ENCODE measurements at regions not wholly inside any gene's neighbourhood (a gene's known extent, or its start where the extent isn't known, plus 50 kb on each side); places are given as distances from the start of the nearest gene placed in this dataset.

GRCh38 chr2:83859553-83859952, 599.5 kb downstream of the SUCLG1 start:
- TF ChIP-seq EP300 (IDR thresholded peaks at IDR 0.05) (no peak), CTCF (IDR thresholded peaks at IDR 0.05) (no peak), POLR2A (IDR thresholded peaks at IDR 0.05) (no peak)
- Histone ChIP-seq H3K9me3 (no peaks in the 10 kb centered on the region), H3K4me3 (no peak overlapping the region), H3K27ac (no peak overlapping the region), H3K4me1 (ENCODE audit: insufficient read depth) (no peaks in the 10 kb centered on the region), H3K36me3 (no peaks in the 10 kb centered on the region), H3K27me3 (no peaks in the 10 kb centered on the region)
- DNase-seq, result no peak
- intact Hi-C loops (cut with DNase I), result no loop called here
- WGBS, 3 donors, result 91 to 92% (median 92%) methylated on average over 1 of the region's 1 CpG

- H3K36me3 ChIP-seq, result no peaks in the 10 kb centered on the region
- intact Hi-C loops (cut with DNase I), result no loop called here
- no peaks in the 10 kb centered on the region for H3K4me1 ChIP-seq (ENCODE audit: insufficient read depth)
- TF ChIP-seq EP300 (IDR thresholded peaks at IDR 0.05) (no peak), POLR2A (IDR thresholded peaks at IDR 0.05) (no peak), CTCF (IDR thresholded peaks at IDR 0.05) (no peak)
- no peak for DNase-seq
- 88 to 94% (median 91%) methylated on average over 5 of the region's 5 CpGs for WGBS, 3 donors
- no peaks in the 10 kb centered on the region for H3K9me3 ChIP-seq
- no peak overlapping the region for H3K27ac ChIP-seq
- no peaks in the 10 kb centered on the region for H3K27me3 ChIP-seq
- no peak overlapping the region for H3K4me3 ChIP-seq
Observed at GRCh38 chr2:83851066-83851465, 608.0 kb downstream of the SUCLG1 start.

- WGBS, 3 donors, result 66 to 71% (median 67%) methylated on average over 3 of the region's 3 CpGs
- no peaks in the 10 kb centered on the region for H3K4me1 ChIP-seq (ENCODE audit: insufficient read depth)
- intact Hi-C loops (cut with DNase I), result no loop called here
- DNase-seq, result no peak
- no peak overlapping the region for H3K4me3 ChIP-seq
- H3K36me3 ChIP-seq, result no peaks in the 10 kb centered on the region
- H3K9me3 ChIP-seq, result no peaks in the 10 kb centered on the region
- H3K27ac ChIP-seq, result no peak overlapping the region
- TF ChIP-seq EP300 (IDR thresholded peaks at IDR 0.05) (no peak), CTCF (IDR thresholded peaks at IDR 0.05) (no peak), POLR2A (IDR thresholded peaks at IDR 0.05) (no peak)
- no peaks in the 10 kb centered on the region for H3K27me3 ChIP-seq
Observed at GRCh38 chr2:83850071-83850725, 608.9 kb downstream of the SUCLG1 start.

GRCh38 chr2:83844490-83844889, 614.6 kb downstream of the SUCLG1 start:
- H3K4me3 ChIP-seq, result no peak overlapping the region
- no peaks in the 10 kb centered on the region for H3K36me3 ChIP-seq
- H3K27me3 ChIP-seq, result no peaks in the 10 kb centered on the region
- WGBS, 3 donors, result 80 to 87% (median 85%) methylated on average over 2 of the region's 2 CpGs
- intact Hi-C loops (cut with DNase I), result no loop called here
- no peak overlapping the region for H3K27ac ChIP-seq
- no peaks in the 10 kb centered on the region for H3K4me1 ChIP-seq (ENCODE audit: insufficient read depth)
- TF ChIP-seq CTCF (IDR thresholded peaks at IDR 0.05), result no peak
- no peak for TF ChIP-seq EP300 (IDR thresholded peaks at IDR 0.05)
- no peak for TF ChIP-seq POLR2A (IDR thresholded peaks at IDR 0.05)
- no peak for DNase-seq
- no peaks in the 10 kb centered on the region for H3K9me3 ChIP-seq

Data from ovary (tissue), 7 donors.